SU-DHL-6 (cell line): ENCODE measurements at regions not wholly inside any gene's neighbourhood (a gene's known extent, or its start where the extent isn't known, plus 50 kb on each side); places are given as distances from the start of the nearest gene placed in this dataset.

Source experiments
- H2AFZ ChIP-seq: fragments of 200-600 bp; sonication (generic); 2 replicates; pipeline ENCODE4 v1.6.1; 2014; ENCODE audit warnings: low read depth, mild to moderate bottlenecking, moderate library complexity, mixed read lengths, antibody characterized with exemption, low read length; ENCODE audit not compliant: severe bottlenecking
- H3F3A ChIP-seq: fragments of 200-600 bp; shearing (Covaris generic); 2 replicates; pipeline ENCODE4 v1.6.0; 2016; ENCODE audit warnings: antibody characterized with exemption, mild to moderate bottlenecking; ENCODE audit not compliant: insufficient read depth
- H3K27ac ChIP-seq: fragments of 200-600 bp; sonication (generic); 2 replicates; pipeline ENCODE4 v1.5.1; 2016; ENCODE audit warnings: low read depth, mild to moderate bottlenecking, low read length, moderate library complexity, mixed read lengths
- H3K27me3 ChIP-seq: fragments of 200-600 bp; sonication (generic), shearing (Covaris generic); 2 replicates; pipeline ENCODE4 v1.6.0; 2014; ENCODE audit warnings: mild to moderate bottlenecking, low read length
- H3K36me3 ChIP-seq: fragments of 200-600 bp; sonication (generic); 2 replicates; pipeline ENCODE4 v1.6.1; 2014; ENCODE audit warnings: mild to moderate bottlenecking, low read length, mixed read lengths
- H3K4me2 ChIP-seq: fragments of 300-600, 200-600 bp; shearing (Covaris generic), sonication (generic); 2 replicates; pipeline ENCODE4 v1.6.0; 2014; ENCODE audit warnings: low read length, low read depth, mild to moderate bottlenecking; ENCODE audit not compliant: poor library complexity, severe bottlenecking
- H3K4me3 ChIP-seq: fragments of 200-600 bp; sonication (generic); 2 replicates; pipeline ENCODE4 v1.5.1; 2014; ENCODE audit warnings: antibody characterized with exemption, low read length, mild to moderate bottlenecking, mixed read lengths; ENCODE audit not compliant: insufficient read depth, poor library complexity, severe bottlenecking
- H3K79me2 ChIP-seq: fragments of 200-600 bp; sonication (generic); 2 replicates; pipeline ENCODE4 v1.6.1; 2014; ENCODE audit warnings: mild to moderate bottlenecking, low read length, moderate library complexity; ENCODE audit not compliant: insufficient read depth
- H3K9ac ChIP-seq: fragments of 200-600 bp; sonication (generic); 2 replicates; pipeline ENCODE4 v1.7.0; 2014; ENCODE audit warnings: mild to moderate bottlenecking, low read length
- H3K9me2 ChIP-seq: fragments of 200-600 bp; sonication (generic); replicated peaks from 2 replicates; pipeline ENCODE4 v1.6.1; 2014; ENCODE audit warnings: low read length; ENCODE audit not compliant: insufficient read depth
- H3K9me3 ChIP-seq: fragments of 200-600 bp; sonication (generic); 2 replicates; pipeline ENCODE4 v1.6.1; 2014; ENCODE audit warnings: low read length, mixed read lengths; ENCODE audit not compliant: insufficient read depth
- H4K20me1 ChIP-seq: fragments of 200-600 bp; sonication (generic); 2 replicates; pipeline ENCODE4 v1.6.1; 2014; ENCODE audit warnings: low read depth, mild to moderate bottlenecking, antibody characterized with exemption, low read length, moderate library complexity, mixed read lengths
- CTCF ChIP-seq: fragments of 200-600 bp; sonication (generic); IDR thresholded peaks from one replicate; pipeline ENCODE4 v1.5.1; 2017; ENCODE audit warnings: antibody characterized with exemption, mild to moderate bottlenecking, low read length, moderate library complexity; ENCODE audit not compliant: insufficient read depth, poor library complexity, severe bottlenecking
- EZH2phosphoT487 ChIP-seq: fragments of 200-600 bp; sonication (generic), shearing (Covaris generic); conservative IDR thresholded peaks from 2 replicates; pipeline ENCODE4 v1.6.1; 2018; ENCODE audit warnings: mild to moderate bottlenecking, antibody characterized with exemption, low read length, moderate library complexity, mixed read lengths

DNA sequence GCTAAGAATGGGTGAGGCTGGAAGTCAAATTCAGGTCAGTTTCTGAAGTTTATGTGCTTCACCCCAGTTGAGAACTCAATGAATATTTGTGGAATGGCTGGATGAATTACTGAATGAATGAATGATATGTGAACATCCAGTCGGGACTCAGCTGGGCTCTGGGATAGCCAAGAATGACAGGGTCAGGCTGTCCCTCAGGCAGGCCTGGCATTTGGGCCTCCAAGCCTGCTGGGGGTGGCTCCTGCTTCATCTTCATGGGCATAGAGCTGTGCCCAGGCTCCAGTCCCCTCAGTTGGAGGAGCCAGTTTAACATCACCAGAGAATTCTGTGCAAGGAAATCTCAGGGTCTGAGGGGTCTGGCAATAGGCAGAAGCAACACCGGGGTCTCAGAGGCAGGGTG lies 185.8 kb downstream of the PHETA1 start:
- 0 out of 2 replicates have a peak, but pooled peaks cover 8% of the 10 kb centered on the region for H3F3A ChIP-seq
- H3K4me3 ChIP-seq, result no peak overlapping the region
- H3K79me2 ChIP-seq, result peaks cover 94% of the 10 kb centered on the region
- H3K4me2 ChIP-seq, result no peak overlapping the region
- peaks cover 21% of the 10 kb centered on the region; the same call in 1 of the 2 replicates for H4K20me1 ChIP-seq
- TF ChIP-seq EZH2phosphoT487 (no peak), CTCF (no peak)
- H3K9ac ChIP-seq, result no peak overlapping the region
- no peaks in the 10 kb centered on the region for H3K27me3 ChIP-seq
- peaks cover 9% of the 10 kb centered on the region; the same call in 1 of the 2 replicates for H3K36me3 ChIP-seq
- no peak overlapping the region for H3K27ac ChIP-seq
- H3K9me2 ChIP-seq, result no peaks in the 10 kb centered on the region
- H3K9me3 ChIP-seq, result no peaks in the 10 kb centered on the region
- no peak overlapping the region for H2AFZ ChIP-seq

- H4K20me1 ChIP-seq, result peaks cover 22% of the 10 kb centered on the region; the same call in 1 of the 2 replicates
- H3K4me3 ChIP-seq, result no peak overlapping the region
- H3K36me3 ChIP-seq, result peaks cover 9% of the 10 kb centered on the region; the same call in 1 of the 2 replicates
- no peak overlapping the region for H3K9ac ChIP-seq
- H3K27ac ChIP-seq, result no peak overlapping the region
- no peak overlapping the region for H2AFZ ChIP-seq
- peaks cover 94% of the 10 kb centered on the region for H3K79me2 ChIP-seq
- H3K9me3 ChIP-seq, result no peaks in the 10 kb centered on the region
- H3K9me2 ChIP-seq, result no peaks in the 10 kb centered on the region
- H3K27me3 ChIP-seq, result no peaks in the 10 kb centered on the region
- 0 out of 2 replicates have a peak, but pooled peaks cover 8% of the 10 kb centered on the region for H3F3A ChIP-seq
- H3K4me2 ChIP-seq, result no peak overlapping the region
- TF ChIP-seq EZH2phosphoT487 (no peak), CTCF (no peak)
These were observed 186.5 kb downstream of the PHETA1 start for GRCh38 chr12:111182382-111182781.

DNA sequence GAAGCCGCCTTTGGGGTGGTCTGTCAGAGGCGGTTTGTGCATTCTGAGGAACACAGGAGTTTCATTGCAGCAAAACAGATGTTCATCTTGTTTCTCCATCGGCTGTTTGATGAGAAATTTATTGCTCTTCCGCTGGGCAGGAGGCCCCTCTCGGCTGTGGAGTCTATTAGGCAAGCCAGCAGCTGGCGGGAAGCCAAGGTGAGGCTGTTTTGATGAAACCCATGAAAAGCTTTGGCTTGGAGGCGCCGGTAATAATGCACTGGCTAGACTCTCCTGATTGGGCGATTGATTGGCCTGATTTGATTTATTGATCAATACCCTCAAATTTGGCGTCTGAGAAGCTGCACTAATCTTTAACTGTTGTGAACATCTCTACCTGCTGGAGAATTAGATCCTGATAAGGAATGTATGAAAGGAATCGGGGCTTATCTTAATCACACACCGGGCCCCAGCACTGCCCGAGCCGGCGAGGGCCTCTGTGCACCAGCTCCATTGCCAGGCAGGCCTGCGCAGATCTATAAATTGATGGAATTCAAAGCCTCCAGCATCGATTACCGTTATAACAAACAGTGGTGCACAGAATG lies 187.7 kb downstream of the PHETA1 start:
- H4K20me1 ChIP-seq, result peaks cover 22% of the 10 kb centered on the region; the same call in 1 of the 2 replicates
- no peak overlapping the region for H3K4me3 ChIP-seq
- H3K9me3 ChIP-seq, result no peaks in the 10 kb centered on the region
- no peak for TF ChIP-seq EZH2phosphoT487
- no peak for TF ChIP-seq CTCF
- H3K9ac ChIP-seq, result no peak overlapping the region
- no peaks in the 10 kb centered on the region for H3K9me2 ChIP-seq
- H3K27ac ChIP-seq, result no peak overlapping the region
- no peak overlapping the region for H2AFZ ChIP-seq
- H3F3A ChIP-seq, result 0 out of 2 replicates have a peak, but pooled peaks cover 8% of the 10 kb centered on the region
- H3K27me3 ChIP-seq, result no peaks in the 10 kb centered on the region
- no peak overlapping the region for H3K4me2 ChIP-seq
- peaks cover 9% of the 10 kb centered on the region; the same call in 1 of the 2 replicates for H3K36me3 ChIP-seq
- peaks cover 96% of the 10 kb centered on the region for H3K79me2 ChIP-seq
